Activated naive CD8-positive, alpha-beta T cell (primary cell): ENCODE measurements at regions not wholly inside any gene's neighbourhood (a gene's known extent, or its start where the extent isn't known, plus 50 kb on each side); places are given as distances from the start of the nearest gene placed in this dataset.

ENCODE experiments used
- H3K27ac Mint-ChIP-seq: one replicate; pipeline ENCODE4 v1.8.0; 2021; ENCODE audit warnings: mixed read lengths
- H3K27me3 Mint-ChIP-seq: one replicate; pipeline ENCODE4 v1.8.0; 2021; ENCODE audit warnings: mixed read lengths
- H3K36me3 Mint-ChIP-seq: one replicate; pipeline ENCODE4 v1.8.0; 2021; ENCODE audit warnings: mixed read lengths
- H3K4me1 Mint-ChIP-seq: one replicate; pipeline ENCODE4 v1.8.0; 2021; ENCODE audit warnings: low read depth, mixed read lengths
- H3K4me3 Mint-ChIP-seq: one replicate; pipeline ENCODE4 v1.8.0; 2021; ENCODE audit warnings: mild to moderate bottlenecking, mixed read lengths
- H3K9me3 Mint-ChIP-seq: one replicate; pipeline ENCODE4 v1.8.0; 2021; ENCODE audit warnings: low read depth, mixed read lengths

DNA sequence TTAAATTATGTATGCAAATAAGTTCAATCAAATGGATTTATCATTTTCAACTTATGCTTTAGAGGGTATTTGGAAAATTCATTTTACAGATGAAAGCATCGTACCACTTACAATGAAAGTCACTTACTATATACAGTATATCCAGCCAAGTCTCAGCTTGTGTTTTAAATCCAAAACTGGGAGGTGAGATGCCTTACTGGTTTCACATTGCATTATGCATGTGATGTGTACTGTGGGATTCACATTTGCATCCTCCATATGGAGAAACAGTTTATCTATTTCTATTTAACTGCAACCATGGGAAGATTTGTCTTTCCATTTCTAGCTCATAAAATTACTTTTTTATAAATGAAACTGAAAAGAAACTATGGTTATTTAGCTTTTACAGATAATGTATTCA lies 248.1 kb downstream of the CNTN3 start:
- Mint-ChIP-seq H3K36me3 (no peaks in the 10 kb centered on the region), H3K9me3 (peaks cover 6% of the 10 kb centered on the region), H3K4me3 (no peak overlapping the region), H3K27ac (no peak overlapping the region), H3K4me1 (no peaks in the 10 kb centered on the region), H3K27me3 (no peaks in the 10 kb centered on the region)

DNA sequence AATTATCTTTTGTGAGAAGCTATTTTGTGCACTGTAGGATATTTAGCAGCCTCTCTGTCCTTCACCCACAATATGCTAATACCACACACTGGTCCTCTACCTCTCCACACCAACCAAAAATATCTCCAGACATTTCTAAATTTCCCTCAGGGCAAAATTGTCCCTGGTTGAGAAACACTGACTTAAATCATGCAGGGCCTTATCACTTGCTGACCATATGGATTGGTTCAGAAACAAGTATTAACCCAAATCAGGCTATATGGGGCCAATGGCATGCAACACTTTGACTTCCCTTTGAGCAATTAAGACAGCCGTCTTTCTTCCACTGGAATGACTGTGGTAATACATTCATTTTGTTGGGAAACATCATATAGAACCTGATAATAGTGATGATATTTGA lies 251.1 kb downstream of the CNTN3 start:
- no peaks in the 10 kb centered on the region for H3K4me1 Mint-ChIP-seq
- H3K4me3 Mint-ChIP-seq = no peak overlapping the region
- H3K27me3 Mint-ChIP-seq = no peaks in the 10 kb centered on the region
- H3K36me3 Mint-ChIP-seq = no peaks in the 10 kb centered on the region
- H3K9me3 Mint-ChIP-seq = peaks cover 6% of the 10 kb centered on the region
- no peak overlapping the region for H3K27ac Mint-ChIP-seq

DNA sequence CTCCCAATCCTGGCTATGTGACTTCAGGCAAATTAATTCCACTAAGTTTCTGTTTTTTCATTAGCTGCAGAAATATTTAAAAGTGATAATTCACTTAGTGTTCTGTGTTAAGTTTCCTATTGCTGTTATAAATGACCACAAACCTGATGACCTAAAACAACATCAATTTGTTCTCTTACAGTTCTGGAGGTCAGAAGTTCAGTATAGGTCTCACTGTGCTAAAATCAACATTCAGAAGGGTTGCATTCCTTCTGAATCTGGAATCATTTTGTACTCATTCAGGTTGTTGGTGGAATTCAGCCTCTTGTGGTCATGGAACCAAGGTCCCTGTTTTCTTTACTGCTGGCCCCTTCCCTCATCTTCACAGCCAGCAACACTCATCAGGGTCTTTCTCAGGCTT lies 254.1 kb downstream of the CNTN3 start:
- no peak overlapping the region for H3K27ac Mint-ChIP-seq
- no peak overlapping the region for H3K4me3 Mint-ChIP-seq
- H3K9me3 Mint-ChIP-seq = peaks cover 3% of the 10 kb centered on the region
- no peaks in the 10 kb centered on the region for H3K36me3 Mint-ChIP-seq
- H3K4me1 Mint-ChIP-seq = no peaks in the 10 kb centered on the region
- no peaks in the 10 kb centered on the region for H3K27me3 Mint-ChIP-seq

DNA sequence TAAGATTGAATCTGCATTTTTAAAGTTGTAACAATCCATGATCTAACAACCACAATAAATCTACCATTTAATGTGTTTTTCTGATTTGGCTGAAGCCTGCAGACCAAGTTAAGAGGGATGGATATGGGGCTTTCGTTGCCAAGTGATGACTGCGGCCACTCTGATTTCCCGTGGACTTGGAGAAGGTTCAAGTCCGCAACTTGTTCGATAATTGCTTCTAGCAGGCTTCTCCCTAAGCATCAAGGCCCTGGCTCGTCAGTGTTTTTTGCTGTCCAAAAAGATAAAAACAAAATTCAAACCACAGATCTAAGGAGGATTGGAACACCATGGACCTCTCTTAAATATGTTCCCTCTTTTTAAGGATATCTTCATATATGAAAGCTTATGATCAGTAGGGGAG lies 256.6 kb downstream of the CNTN3 start:
- no peaks in the 10 kb centered on the region for H3K27me3 Mint-ChIP-seq
- H3K9me3 Mint-ChIP-seq = no peaks in the 10 kb centered on the region
- H3K36me3 Mint-ChIP-seq = no peaks in the 10 kb centered on the region
- no peak overlapping the region for H3K27ac Mint-ChIP-seq
- H3K4me1 Mint-ChIP-seq = no peaks in the 10 kb centered on the region
- H3K4me3 Mint-ChIP-seq = no peak overlapping the region

DNA sequence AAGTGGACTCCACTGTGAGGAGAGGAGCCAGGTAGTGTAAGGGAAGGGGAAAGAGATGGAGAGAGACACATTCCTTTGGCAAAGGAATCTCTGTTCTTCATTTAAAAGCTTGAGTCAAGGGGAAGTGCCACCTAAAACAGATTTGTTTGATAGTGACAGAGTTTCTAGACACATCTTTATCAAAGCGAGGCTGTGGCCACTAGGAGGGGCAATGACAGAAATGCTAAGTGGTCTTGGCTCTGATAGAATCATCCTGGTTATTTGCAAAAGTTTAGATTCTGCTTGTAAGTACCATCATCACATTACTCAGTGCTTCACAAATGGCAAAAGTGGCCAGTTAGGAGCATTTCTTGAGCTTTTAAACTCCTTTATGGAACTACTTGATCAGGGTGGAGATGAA lies 261.4 kb downstream of the CNTN3 start:
- no peak overlapping the region for H3K27ac Mint-ChIP-seq

DNA sequence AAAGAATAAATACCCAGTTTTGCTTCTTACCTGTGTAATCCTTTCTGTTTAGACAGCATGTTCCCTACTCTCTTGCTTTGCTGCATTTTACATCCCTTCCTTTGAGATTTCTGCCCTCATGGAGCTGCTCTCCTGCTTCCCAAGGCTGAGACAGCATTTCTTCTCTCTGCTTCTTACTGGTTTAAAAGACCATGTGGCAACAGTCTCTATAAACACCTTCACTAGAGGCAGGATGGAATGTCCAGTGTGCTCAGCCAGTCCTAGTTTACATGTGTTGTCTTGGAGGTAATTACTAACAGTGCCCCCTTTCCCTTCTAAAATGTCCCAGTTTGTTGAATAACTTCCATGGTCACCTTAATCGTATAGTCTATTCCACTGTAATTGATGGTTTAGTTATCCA lies 262.3 kb downstream of the CNTN3 start:
- peaks cover 5% of the 10 kb centered on the region for H3K9me3 Mint-ChIP-seq
- H3K36me3 Mint-ChIP-seq = no peaks in the 10 kb centered on the region
- no peaks in the 10 kb centered on the region for H3K27me3 Mint-ChIP-seq
- no peaks in the 10 kb centered on the region for H3K4me1 Mint-ChIP-seq
- H3K27ac Mint-ChIP-seq = no peak overlapping the region
- no peak overlapping the region for H3K4me3 Mint-ChIP-seq

More for the DNA sequence above, 261.4 kb downstream of the CNTN3 start:
- H3K4me3 Mint-ChIP-seq = no peak overlapping the region
- H3K4me1 Mint-ChIP-seq = no peaks in the 10 kb centered on the region
- H3K9me3 Mint-ChIP-seq = peaks cover 5% of the 10 kb centered on the region
- H3K36me3 Mint-ChIP-seq = no peaks in the 10 kb centered on the region
- H3K27me3 Mint-ChIP-seq = no peaks in the 10 kb centered on the region

DNA sequence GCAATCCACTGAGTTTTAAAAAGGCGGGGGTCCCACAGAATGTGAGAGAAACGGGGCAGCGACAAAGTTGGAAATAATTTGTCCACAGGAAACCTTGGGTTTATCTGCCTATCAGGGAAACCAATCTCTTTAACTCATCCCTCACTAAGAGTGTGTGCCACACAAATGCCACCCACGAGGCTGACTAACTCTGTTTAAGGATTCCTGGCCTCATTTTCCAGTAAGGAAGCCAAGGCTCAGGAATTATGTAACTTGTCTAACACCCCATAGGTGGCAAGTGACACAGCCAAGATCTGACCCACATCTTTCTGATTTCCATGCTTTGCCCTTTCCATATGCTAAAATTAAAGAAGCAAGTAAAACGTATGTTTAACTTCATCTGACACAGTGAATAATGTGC lies 263.2 kb downstream of the CNTN3 start:
- Mint-ChIP-seq H3K4me1 (no peaks in the 10 kb centered on the region), H3K27me3 (no peaks in the 10 kb centered on the region), H3K36me3 (no peaks in the 10 kb centered on the region), H3K27ac (no peak overlapping the region), H3K9me3 (peaks cover 5% of the 10 kb centered on the region), H3K4me3 (no peak overlapping the region)

DNA sequence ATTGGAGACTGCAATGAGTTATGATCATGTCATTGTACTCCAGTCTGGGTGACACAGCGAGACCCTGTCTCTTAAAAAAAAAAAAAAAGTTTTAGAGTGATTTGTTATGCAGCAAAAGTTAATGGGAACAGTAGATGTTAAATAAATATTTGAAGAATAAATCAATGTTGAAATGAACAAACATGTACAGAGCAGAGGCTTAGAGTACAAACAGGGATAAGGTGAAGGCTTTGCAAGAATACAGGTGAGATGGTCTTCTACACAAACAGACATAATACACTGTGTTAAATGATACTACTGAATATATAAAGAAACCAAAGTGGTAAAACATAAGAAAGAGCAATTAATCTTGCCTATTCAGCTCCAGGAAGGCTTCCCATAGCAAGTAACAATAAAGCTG lies 265.4 kb downstream of the CNTN3 start:
- Mint-ChIP-seq H3K27me3 (no peaks in the 10 kb centered on the region), H3K27ac (no peak overlapping the region), H3K36me3 (no peaks in the 10 kb centered on the region), H3K4me3 (no peak overlapping the region), H3K9me3 (peaks cover 5% of the 10 kb centered on the region), H3K4me1 (no peaks in the 10 kb centered on the region)

DNA sequence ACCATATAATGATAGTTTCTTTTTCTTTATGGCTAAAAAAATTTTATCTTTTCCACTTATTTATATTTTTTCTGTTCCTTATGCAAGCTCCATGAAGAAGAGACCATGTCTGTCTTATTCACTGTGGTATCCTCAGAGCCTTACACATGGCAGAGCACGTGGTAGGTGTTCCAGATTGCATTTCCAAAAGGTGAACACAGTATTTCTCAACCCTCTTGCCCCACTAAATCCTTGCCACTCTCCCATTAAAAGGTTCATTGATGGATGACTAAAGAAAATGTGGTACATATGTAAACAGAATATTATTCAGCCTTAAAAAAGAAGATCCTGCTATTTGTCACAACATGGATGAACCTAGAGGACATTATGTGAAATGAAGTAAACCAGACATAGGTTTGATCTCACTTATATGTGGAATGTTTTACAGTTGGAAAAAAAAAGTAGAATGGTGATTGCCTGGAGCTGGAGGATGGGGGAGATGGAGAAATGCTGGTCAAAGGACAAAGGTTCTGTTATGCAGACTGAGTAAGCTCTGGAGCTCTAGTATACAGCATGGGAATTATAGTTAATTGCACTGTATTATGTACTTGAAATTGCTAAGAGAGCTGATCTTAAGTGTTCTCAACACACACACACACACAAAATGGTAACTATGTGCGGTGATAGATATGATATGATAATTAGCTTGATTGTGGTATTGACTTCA lies 266.7 kb downstream of the CNTN3 start:
- peaks cover 5% of the 10 kb centered on the region for H3K9me3 Mint-ChIP-seq
- no peak overlapping the region for H3K27ac Mint-ChIP-seq
- H3K36me3 Mint-ChIP-seq = no peaks in the 10 kb centered on the region
- no peak overlapping the region for H3K4me3 Mint-ChIP-seq
- H3K27me3 Mint-ChIP-seq = no peaks in the 10 kb centered on the region
- H3K4me1 Mint-ChIP-seq = no peaks in the 10 kb centered on the region

DNA sequence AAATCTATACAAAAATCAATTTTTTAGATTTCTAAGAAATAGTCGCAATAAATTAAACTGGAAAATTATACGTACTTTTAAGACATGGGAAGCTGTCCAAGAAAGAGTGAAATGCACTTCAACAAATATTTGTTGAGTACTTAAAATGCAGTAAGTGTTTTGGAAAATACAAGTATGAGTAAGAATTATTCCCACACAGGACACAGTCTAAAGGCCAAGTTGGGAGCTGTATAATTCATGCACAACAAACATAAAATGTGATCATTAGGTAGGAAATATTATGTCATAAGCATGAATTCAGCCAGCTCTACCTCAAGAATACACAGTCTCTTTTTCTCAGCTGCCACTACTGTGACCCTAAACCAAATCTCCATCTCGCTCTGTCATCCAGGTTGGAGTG lies 267.6 kb downstream of the CNTN3 start:
- Mint-ChIP-seq H3K27ac (no peak overlapping the region), H3K36me3 (no peaks in the 10 kb centered on the region), H3K27me3 (no peaks in the 10 kb centered on the region), H3K9me3 (peaks cover 5% of the 10 kb centered on the region), H3K4me1 (no peaks in the 10 kb centered on the region), H3K4me3 (no peak overlapping the region)

DNA sequence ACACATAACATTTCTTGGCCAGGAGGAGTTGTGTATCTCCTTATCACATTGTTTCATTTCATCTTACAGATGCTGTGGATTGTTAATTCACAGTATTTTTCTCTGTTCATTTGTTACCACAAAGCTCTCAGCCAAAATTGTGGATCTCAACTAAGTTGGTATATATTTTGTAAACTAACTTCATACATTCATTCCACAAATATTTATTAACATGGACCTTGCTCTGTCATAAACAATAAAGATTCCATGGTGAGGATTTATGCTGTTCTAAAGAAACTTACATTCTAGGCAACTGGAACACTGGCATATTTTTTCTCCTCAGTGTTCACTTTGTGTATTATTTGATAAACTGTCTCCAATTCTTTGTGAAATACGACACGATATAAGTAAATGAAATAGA lies 268.8 kb downstream of the CNTN3 start:
- Mint-ChIP-seq H3K4me3 (no peak overlapping the region), H3K9me3 (peaks cover 5% of the 10 kb centered on the region), H3K4me1 (no peaks in the 10 kb centered on the region), H3K27ac (no peak overlapping the region), H3K27me3 (no peaks in the 10 kb centered on the region), H3K36me3 (no peaks in the 10 kb centered on the region)

DNA sequence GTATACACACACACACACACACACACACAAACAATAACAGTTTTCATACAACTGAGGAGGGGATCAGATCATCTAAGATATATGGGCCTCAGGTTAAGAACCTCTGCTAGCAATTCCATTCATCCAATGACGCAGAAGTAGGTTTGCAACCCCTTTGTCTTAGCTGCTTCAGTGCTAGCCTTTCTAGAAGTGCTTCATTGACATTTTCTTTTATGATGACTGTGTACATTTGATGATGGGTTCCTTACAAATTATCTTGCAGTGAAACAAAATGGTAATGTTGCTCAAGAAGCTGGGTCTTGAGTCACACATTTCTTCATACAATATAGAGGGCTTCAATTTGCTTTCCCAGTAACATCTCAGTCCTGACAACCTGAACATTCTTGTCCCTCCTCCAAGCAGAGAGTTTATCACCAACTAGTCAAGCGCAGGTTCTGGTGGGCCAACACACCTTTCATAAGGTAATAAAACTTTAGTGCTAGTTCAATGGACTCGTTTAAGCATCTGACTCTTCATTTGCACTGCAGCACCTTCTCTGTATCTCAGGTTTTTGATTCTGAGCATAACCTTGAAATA lies 269.5 kb downstream of the CNTN3 start:
- Mint-ChIP-seq H3K27ac (no peak overlapping the region), H3K4me3 (no peak overlapping the region), H3K27me3 (no peaks in the 10 kb centered on the region), H3K4me1 (no peaks in the 10 kb centered on the region), H3K9me3 (peaks cover 4% of the 10 kb centered on the region), H3K36me3 (no peaks in the 10 kb centered on the region)

DNA sequence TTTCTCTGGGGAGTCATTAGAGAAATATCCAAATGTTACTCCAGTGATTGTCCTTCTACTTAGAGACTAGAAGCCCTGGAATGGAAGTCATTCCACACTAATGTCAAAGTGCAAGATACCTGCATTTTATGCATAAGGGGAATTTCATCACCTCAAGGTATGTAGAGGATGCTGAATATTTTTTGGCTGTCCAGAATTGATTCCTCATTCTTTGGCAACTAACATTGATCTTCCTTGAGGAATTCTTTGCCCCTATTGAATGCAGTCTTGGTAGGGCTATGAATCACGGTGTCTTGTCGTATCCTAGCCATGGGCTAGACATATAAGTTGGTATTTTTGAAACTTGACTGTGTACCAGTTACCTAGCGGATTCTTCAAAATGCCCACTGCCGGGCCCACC lies 271.1 kb downstream of the CNTN3 start:
- Mint-ChIP-seq H3K4me1 (no peaks in the 10 kb centered on the region), H3K4me3 (no peak overlapping the region), H3K27me3 (no peaks in the 10 kb centered on the region), H3K9me3 (peaks cover 4% of the 10 kb centered on the region), H3K36me3 (no peaks in the 10 kb centered on the region), H3K27ac (no peak overlapping the region)

DNA sequence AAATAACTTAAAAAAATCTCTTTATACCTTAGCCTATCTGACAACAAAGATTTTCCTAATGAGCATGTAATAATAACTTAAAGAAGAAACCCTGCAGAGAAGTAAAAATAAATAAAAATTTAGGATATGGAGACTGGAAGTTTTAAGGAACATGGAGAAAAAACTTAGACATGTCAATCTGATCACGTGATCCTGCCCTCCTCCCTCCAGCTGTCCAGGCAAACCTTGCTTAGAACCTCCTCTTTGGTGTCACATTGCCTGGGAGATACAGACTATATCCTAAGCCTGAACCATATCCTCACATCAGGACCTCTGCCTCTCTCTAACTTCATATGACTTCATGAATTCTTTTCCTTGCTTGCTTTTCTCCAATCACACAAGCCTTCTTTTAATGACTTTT lies 275.5 kb downstream of the CNTN3 start:
- no peak overlapping the region for H3K27ac Mint-ChIP-seq
- H3K4me3 Mint-ChIP-seq = no peak overlapping the region
- no peaks in the 10 kb centered on the region for H3K4me1 Mint-ChIP-seq
- H3K27me3 Mint-ChIP-seq = no peaks in the 10 kb centered on the region
- H3K36me3 Mint-ChIP-seq = no peaks in the 10 kb centered on the region
- peaks cover 8% of the 10 kb centered on the region for H3K9me3 Mint-ChIP-seq

DNA sequence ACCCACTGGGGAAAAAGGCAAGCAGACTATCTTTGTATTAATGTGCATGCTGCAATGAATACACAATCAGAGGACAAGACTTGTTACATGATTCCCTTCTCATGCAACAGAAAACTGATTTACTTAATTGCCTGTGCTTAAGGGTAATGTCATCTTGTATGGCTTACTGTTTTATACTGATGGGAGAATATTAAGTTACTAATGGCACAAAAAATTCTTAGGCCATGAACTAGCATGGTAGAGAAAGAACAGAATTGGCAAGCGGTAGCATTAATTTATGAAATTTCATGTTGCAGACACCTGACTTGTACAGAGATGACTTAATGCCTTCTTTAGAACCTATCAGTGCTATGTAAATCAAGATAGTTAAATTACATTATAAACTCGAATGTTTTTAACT lies 282.3 kb downstream of the CNTN3 start:
- Mint-ChIP-seq H3K27ac (no peak overlapping the region), H3K9me3 (peaks cover 9% of the 10 kb centered on the region), H3K27me3 (no peaks in the 10 kb centered on the region), H3K36me3 (no peaks in the 10 kb centered on the region), H3K4me3 (no peak overlapping the region), H3K4me1 (no peaks in the 10 kb centered on the region)

DNA sequence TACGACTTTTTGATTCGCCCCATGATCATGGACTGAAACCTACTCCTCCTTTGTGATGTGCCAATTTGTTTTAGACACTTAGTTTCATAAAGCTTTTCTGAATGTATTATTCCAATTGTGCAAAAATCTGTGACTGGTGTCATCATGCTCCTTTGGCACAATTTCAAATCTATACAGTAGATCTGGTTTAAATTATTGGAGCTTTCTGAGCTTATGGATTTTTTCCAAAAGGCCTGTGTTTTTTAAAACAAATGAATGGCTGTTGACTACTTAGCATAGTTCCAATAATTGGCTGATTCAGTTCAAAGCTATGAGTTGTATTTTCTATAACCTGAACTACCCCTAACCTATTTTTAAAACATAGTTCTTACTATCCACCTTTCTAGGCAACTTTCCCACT lies 282.7 kb downstream of the CNTN3 start:
- Mint-ChIP-seq H3K36me3 (no peaks in the 10 kb centered on the region), H3K27ac (no peak overlapping the region), H3K4me1 (no peaks in the 10 kb centered on the region), H3K9me3 (peaks cover 9% of the 10 kb centered on the region), H3K4me3 (no peak overlapping the region), H3K27me3 (no peaks in the 10 kb centered on the region)
